ENCODE measurements at regions not wholly inside any gene's neighbourhood (a gene's known extent, or its start where the extent isn't known, plus 50 kb on each side); places are given as distances from the start of the nearest gene placed in this dataset.

GRCh38 chr5:24314106-24314505, 330.7 kb downstream of the CDH10 start:
- intact Hi-C loops (cut with DNase I), result no loop called here
- no peak for TF ChIP-seq POLR2A (IDR thresholded peaks at IDR 0.05)
- TF ChIP-seq, protein P1, sequence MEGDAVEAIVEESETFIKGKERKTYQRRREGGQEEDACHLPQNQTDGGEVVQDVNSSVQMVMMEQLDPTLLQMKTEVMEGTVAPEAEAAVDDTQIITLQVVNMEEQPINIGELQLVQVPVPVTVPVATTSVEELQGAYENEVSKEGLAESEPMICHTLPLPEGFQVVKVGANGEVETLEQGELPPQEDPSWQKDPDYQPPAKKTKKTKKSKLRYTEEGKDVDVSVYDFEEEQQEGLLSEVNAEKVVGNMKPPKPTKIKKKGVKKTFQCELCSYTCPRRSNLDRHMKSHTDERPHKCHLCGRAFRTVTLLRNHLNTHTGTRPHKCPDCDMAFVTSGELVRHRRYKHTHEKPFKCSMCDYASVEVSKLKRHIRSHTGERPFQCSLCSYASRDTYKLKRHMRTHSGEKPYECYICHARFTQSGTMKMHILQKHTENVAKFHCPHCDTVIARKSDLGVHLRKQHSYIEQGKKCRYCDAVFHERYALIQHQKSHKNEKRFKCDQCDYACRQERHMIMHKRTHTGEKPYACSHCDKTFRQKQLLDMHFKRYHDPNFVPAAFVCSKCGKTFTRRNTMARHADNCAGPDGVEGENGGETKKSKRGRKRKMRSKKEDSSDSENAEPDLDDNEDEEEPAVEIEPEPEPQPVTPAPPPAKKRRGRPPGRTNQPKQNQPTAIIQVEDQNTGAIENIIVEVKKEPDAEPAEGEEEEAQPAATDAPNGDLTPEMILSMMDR (IDR thresholded peaks at IDR 0.05), result no peak
- H3K27me3 ChIP-seq, result no peaks in the 10 kb centered on the region
- H3K4me3 ChIP-seq (replicated peaks in 1 of 3), result no peak overlapping the region
- no peaks in the 10 kb centered on the region for H3K9me3 ChIP-seq
- no peaks in the 10 kb centered on the region for H3K4me1 ChIP-seq
- H3K36me3 ChIP-seq, result no peaks in the 10 kb centered on the region
- DNase-seq, result no peak
- no peak overlapping the region for H3K27ac ChIP-seq
- WGBS, 2 donors, result 92 to 94% methylated on average over 19 of the region's 19 CpGs

GRCh38 chr5:24320643-24321042, 324.1 kb downstream of the CDH10 start:
- Histone ChIP-seq H3K4me3 (replicated peaks in 1 of 3) (no peak overlapping the region), H3K9me3 (no peaks in the 10 kb centered on the region), H3K27ac (no peak overlapping the region), H3K4me1 (no peaks in the 10 kb centered on the region), H3K27me3 (no peaks in the 10 kb centered on the region), H3K36me3 (no peaks in the 10 kb centered on the region)
- no peak for DNase-seq
- 78 to 83% methylated on average over 3 of the region's 3 CpGs for WGBS, 2 donors
- TF ChIP-seq, protein P1 (IDR thresholded peaks at IDR 0.05), result no peak
- TF ChIP-seq POLR2A (IDR thresholded peaks at IDR 0.05), result no peak
- intact Hi-C loops (cut with DNase I), result no loop called here

DNA sequence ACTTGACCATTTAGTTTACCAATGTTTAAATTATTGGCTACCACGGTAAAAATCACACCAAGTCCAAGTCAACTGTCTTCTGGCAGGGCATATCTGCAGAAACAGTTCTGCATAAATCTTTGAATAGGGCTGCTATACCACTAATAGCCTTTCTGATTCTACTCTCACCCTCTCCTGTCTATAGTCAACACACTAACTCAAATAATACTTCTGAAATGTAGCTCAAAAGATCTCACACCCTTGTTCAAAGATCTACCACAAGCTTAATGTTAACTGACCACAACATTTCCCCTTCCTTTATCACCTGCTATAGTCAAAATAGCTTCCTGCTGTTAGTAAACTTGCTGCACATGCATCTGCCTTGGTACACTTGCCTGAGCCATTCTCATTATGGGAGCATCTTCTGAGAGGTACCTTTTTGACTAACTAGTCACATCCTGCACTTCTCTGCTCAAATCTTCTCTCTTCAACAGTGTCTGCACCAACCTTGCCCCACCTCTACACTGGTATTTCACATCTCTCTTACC, 319.4 kb downstream of the CDH10 start:
- no peaks in the 10 kb centered on the region for H3K9me3 ChIP-seq
- H3K4me1 ChIP-seq, result no peaks in the 10 kb centered on the region
- no peaks in the 10 kb centered on the region for H3K36me3 ChIP-seq
- no peaks in the 10 kb centered on the region for H3K27me3 ChIP-seq
- TF ChIP-seq POLR2A (IDR thresholded peaks at IDR 0.05), result no peak
- TF ChIP-seq, protein P1 (IDR thresholded peaks at IDR 0.05), result no peak
- no peak overlapping the region for H3K4me3 ChIP-seq (replicated peaks in 1 of 3)
- 81 to 89% methylated on average over 1 of the region's 1 CpG for WGBS, 2 donors
- intact Hi-C loops (cut with DNase I), result no loop called here
- no peak overlapping the region for H3K27ac ChIP-seq
- no peak for DNase-seq

DNA sequence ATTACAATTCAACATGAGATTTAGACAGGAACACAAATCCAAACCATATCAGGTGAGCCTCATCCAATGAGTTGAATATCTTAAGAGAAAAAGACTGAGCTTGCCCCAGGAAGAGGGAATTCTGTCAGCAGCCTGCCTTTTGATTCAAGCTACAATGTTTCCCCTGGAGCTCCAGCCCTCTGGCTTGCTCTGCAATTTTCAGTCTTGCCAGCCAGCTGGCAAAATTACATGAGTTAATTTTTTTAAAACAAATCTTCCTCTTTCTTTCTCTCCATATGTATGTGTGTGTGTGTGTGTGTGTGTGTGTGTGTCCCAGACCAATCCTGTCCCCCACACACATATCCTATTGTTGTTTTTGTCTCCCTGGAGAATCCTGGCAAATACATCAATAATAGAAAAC, 313.2 kb downstream of the CDH10 start:
- Histone ChIP-seq H3K36me3 (no peaks in the 10 kb centered on the region), H3K4me1 (no peaks in the 10 kb centered on the region), H3K27me3 (no peaks in the 10 kb centered on the region), H3K9me3 (no peaks in the 10 kb centered on the region), H3K4me3 (replicated peaks in 1 of 3) (no peak overlapping the region), H3K27ac (no peak overlapping the region)
- intact Hi-C loops (cut with DNase I), result no loop called here
- no peak for DNase-seq
- TF ChIP-seq, protein P1 (IDR thresholded peaks at IDR 0.05), result no peak
- TF ChIP-seq POLR2A (IDR thresholded peaks at IDR 0.05), result no peak

GRCh38 chr5:24347158-24347557, 297.6 kb downstream of the CDH10 start:
- WGBS, 2 donors, result 75 to 77% methylated on average over 2 of the region's 2 CpGs
- no peaks in the 10 kb centered on the region for H3K36me3 ChIP-seq
- H3K9me3 ChIP-seq, result no peaks in the 10 kb centered on the region
- H3K27ac ChIP-seq, result no peak overlapping the region
- no peaks in the 10 kb centered on the region for H3K27me3 ChIP-seq
- H3K4me3 ChIP-seq (replicated peaks in 1 of 3), result no peak overlapping the region
- intact Hi-C loops (cut with DNase I), result no loop called here
- TF ChIP-seq POLR2A (IDR thresholded peaks at IDR 0.05), result no peak
- TF ChIP-seq, protein P1 (IDR thresholded peaks at IDR 0.05), result no peak
- DNase-seq, result no peak
- no peaks in the 10 kb centered on the region for H3K4me1 ChIP-seq
